Tibial nerve (tissue), 4 donors: ENCODE measurements at regions not wholly inside any gene's neighbourhood (a gene's known extent, or its start where the extent isn't known, plus 50 kb on each side); places are given as distances from the start of the nearest gene placed in this dataset.

Experiments used
- DNase-seq, 2 donors: peaks; one replicate each; pipeline ENCODE4 v3.0.0-alpha.2; 2019; ENCODE audit warnings: low spot score in 2 of 2
- H3K27ac ChIP-seq, 4 donors: fragments of 200-600 bp; sonication (generic) in 3 of 4; one replicate each; pipeline ENCODE4 v1.5.1; 2017 to 2019; ENCODE audit warnings: mild to moderate bottlenecking in 1 of 4
- H3K27me3 ChIP-seq, 2 donors: fragments of 200-600 bp; sonication (generic) in 1 of 2; one replicate each; pipeline versions ENCODE4 v1.5.1 to v1.6.0; 2017 to 2019
- H3K36me3 ChIP-seq, 3 donors: fragments of 200-600 bp; sonication (generic); one replicate each; pipeline ENCODE4 v1.5.1; 2018 to 2019
- H3K4me1 ChIP-seq, 4 donors: fragments of 200-600 bp; sonication (generic) in 3 of 4; one replicate each; pipeline ENCODE4 v1.5.1; 2017 to 2019
- H3K4me3 ChIP-seq, 4 donors: fragments of 200-600 bp; sonication (generic) in 3 of 4; one replicate each; pipeline ENCODE4 v1.5.1; 2017 to 2019; ENCODE audit warnings: mild to moderate bottlenecking in 1 of 4, moderate library complexity in 1 of 4
- H3K9me3 ChIP-seq, 4 donors: fragments of 200-600 bp; sonication (generic) in 3 of 4; one replicate each; pipeline ENCODE4 v1.5.1; 2017 to 2019
- CTCF ChIP-seq, 5 experiments: fragments of 200-600 bp in 3 of 5; fragments of 450-650 bp in 2 of 5; sonication (generic) in 3 of 5; IDR thresholded peaks; one replicate each; pipeline ENCODE4 v1.5.1; 2016 to 2019; ENCODE audit warnings: antibody characterized with exemption in 5 of 5, mild to moderate bottlenecking in 3 of 5, moderate library complexity in 2 of 5
- EP300 ChIP-seq, 2 donors: sonication (generic); formaldehyde crosslinking; IDR thresholded peaks; one replicate each; pipeline ENCODE4 v1.6.1; 2017; ENCODE audit warnings: antibody characterized with exemption in 2 of 2, mild to moderate bottlenecking in 1 of 2
- POLR2A ChIP-seq, 2 donors: fragments of 450-650 bp; IDR thresholded peaks; one replicate each; pipeline ENCODE4 v1.6.1; 2017; ENCODE audit warnings: antibody characterized with exemption in 2 of 2, mild to moderate bottlenecking in 2 of 2, moderate library complexity in 2 of 2
- whole genome bisulfite sequencing, 2 donors: methylation state at CpG; one replicate each; pipeline ENCODE4 v1.1.5; 2018; 5-methylcytosine and 5-hydroxymethylcytosine counted together

DNA sequence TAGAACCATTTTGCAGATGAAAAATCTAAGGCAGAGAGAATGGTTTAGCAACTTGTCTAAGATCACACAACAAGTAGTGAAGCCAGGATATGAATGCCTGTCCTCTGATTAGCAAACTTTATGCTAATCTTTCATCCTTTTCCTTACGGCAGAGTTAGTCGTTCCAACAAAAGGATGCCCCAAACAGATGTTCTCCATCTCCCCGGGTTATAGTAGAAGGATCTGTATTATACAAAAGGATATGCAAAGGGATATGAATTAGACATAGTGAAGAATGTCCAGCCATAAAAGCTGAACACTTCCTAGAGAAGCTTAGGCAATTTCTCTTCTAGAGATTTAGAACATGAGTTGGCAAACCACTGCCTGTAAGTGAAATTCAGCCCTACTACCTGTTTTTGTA lies 291.6 kb upstream of the DUSP10 start:
- H3K27me3 ChIP-seq, result no peaks in the 10 kb centered on the region
- TF ChIP-seq EP300 (IDR thresholded peaks at IDR 0.05) (no peak), CTCF (IDR thresholded peaks at IDR 0.05) (no peak), POLR2A (IDR thresholded peaks at IDR 0.05) (no peak)
- WGBS, 2 donors, result 82 to 89% methylated on average over 3 of the region's 3 CpGs
- H3K4me3 ChIP-seq, result no peak overlapping the region
- H3K27ac ChIP-seq, result no peak overlapping the region
- H3K36me3 ChIP-seq, result no peaks in the 10 kb centered on the region
- H3K4me1 ChIP-seq, result no peaks in the 10 kb centered on the region
- peaks cover 0 to 3% (median 0%) of the 10 kb centered on the region in 4 donors for H3K9me3 ChIP-seq
- DNase-seq, result no peak

DNA sequence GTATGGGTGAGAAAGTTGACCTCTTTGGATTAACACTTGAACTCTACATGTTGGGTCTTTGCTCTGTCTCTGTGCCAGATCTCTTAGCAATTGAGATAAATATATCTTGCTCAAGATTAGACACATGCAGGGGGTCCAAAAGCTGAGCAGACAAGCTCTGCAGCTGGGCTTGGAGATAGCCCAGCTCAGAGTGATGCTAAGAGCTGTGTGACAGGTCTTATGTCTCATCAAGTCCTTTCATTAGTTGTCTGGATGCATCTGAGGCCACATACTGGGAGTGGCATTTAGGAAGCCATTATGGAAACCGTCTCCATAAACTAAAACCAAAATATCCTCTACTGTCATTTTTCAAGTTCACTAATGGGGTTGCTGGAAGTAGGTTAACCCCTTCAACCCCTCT lies 289.4 kb upstream of the DUSP10 start:
- WGBS, 2 donors, result 44 to 54% methylated on average over 1 of the region's 1 CpG
- no peak overlapping the region for H3K4me3 ChIP-seq
- no peak for DNase-seq
- peaks cover 0 to 3% (median 0%) of the 10 kb centered on the region in 4 donors for H3K9me3 ChIP-seq
- H3K36me3 ChIP-seq, result no peaks in the 10 kb centered on the region
- H3K4me1 ChIP-seq, result no peaks in the 10 kb centered on the region
- TF ChIP-seq POLR2A (IDR thresholded peaks at IDR 0.05) (no peak), EP300 (IDR thresholded peaks at IDR 0.05) (no peak), CTCF (IDR thresholded peaks at IDR 0.05) (no peak)
- H3K27ac ChIP-seq, result no peak overlapping the region
- H3K27me3 ChIP-seq, result no peaks in the 10 kb centered on the region

DNA sequence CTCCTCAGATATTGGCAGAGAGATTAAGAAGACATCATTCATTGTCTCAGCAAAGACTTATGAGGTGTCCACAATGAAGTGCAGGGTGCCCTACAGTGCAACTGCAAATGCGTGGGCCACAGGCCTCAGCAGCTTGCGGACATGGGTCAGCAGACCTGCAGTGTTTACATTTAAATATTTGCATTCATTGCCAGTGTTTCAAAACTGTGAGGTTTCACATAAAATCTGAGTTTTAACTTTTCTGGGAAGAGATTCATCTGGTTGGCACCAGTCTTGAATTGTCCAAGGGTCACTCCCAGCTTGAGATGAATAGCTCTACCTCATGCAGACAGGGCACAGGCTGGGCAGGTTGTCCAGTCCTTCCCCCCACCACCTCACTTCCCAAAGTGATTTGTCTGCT lies 286.8 kb upstream of the DUSP10 start:
- Histone ChIP-seq H3K27me3 (no peaks in the 10 kb centered on the region), H3K4me3 (no peak overlapping the region), H3K36me3 (no peaks in the 10 kb centered on the region), H3K4me1 (no peaks in the 10 kb centered on the region), H3K9me3 (no peaks in the 10 kb centered on the region), H3K27ac (no peak overlapping the region)
- DNase-seq, result no peak
- no peak for TF ChIP-seq CTCF (IDR thresholded peaks at IDR 0.05)
- TF ChIP-seq POLR2A (IDR thresholded peaks at IDR 0.05), result no peak
- no peak for TF ChIP-seq EP300 (IDR thresholded peaks at IDR 0.05)
- 61 to 92% methylated on average over 2 of the region's 2 CpGs for WGBS, 2 donors

DNA sequence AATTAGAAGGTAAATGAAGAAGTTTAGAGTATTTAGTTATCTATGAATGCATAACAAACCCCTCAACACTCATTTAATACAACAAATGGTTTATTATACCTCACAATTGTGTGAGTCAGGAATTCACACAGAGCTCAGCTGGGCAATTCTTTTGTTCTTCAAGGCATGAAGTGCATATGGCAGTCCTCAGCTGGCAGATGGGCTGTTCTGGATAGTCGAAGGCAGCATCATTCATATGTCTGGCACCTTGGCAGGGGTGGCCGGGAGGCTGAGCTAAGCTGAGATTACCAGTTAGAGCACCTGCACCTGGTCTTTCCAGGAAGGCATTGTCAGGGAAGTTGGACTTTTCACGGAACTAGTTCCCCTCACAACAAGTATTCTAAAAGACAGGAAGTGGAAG lies 286.2 kb upstream of the DUSP10 start:
- WGBS, 2 donors, result 83 to 92% methylated on average over 3 of the region's 3 CpGs
- DNase-seq, result no peak
- Histone ChIP-seq H3K4me1 (no peaks in the 10 kb centered on the region), H3K36me3 (no peaks in the 10 kb centered on the region), H3K27me3 (no peaks in the 10 kb centered on the region), H3K27ac (no peak overlapping the region), H3K4me3 (no peak overlapping the region), H3K9me3 (no peaks in the 10 kb centered on the region)
- TF ChIP-seq EP300 (IDR thresholded peaks at IDR 0.05) (no peak), POLR2A (IDR thresholded peaks at IDR 0.05) (no peak), CTCF (IDR thresholded peaks at IDR 0.05) (no peak)

DNA sequence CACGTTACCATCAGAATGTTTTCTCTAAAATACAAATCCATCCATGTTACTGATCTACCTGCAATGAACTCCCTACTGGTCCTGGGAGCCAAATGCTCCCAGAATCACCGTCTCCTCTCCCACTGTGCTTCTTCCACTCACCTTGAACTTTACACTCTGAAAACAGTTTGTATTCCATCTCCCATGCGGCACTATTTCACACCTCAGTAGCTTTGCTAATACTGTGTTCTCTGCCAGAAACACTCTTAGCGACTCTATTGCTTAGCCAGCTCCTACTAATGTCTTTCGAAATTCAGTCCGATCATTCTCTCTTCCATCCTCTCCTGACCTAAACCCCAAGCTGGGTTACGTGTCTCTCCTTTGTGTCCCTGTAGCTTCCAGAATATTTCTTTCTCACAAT lies 284.4 kb upstream of the DUSP10 start:
- H3K4me3 ChIP-seq, result no peak overlapping the region

More for the DNA sequence above, 284.4 kb upstream of the DUSP10 start:
- WGBS, 2 donors, result 83 to 85% methylated on average over 7 of the region's 7 CpGs
- DNase-seq, result no peak
- H3K27ac ChIP-seq, result no peak overlapping the region
- no peaks in the 10 kb centered on the region for H3K9me3 ChIP-seq
- no peaks in the 10 kb centered on the region for H3K36me3 ChIP-seq
- no peak for TF ChIP-seq CTCF (IDR thresholded peaks at IDR 0.05)
- no peaks in the 10 kb centered on the region for H3K4me1 ChIP-seq
- H3K27me3 ChIP-seq, result no peaks in the 10 kb centered on the region
